Hepatocyte (in vitro differentiated cells): ENCODE measurements at regions not wholly inside any gene's neighbourhood (a gene's known extent, or its start where the extent isn't known, plus 50 kb on each side); places are given as distances from the start of the nearest gene placed in this dataset.

ENCODE experiments used
- EZH2 ChIP-seq: fragments of 200-600 bp; sonication (generic); IDR thresholded peaks from 2 replicates; pipeline ENCODE4 v1.6.1; 2016; ENCODE audit warnings: antibody characterized with exemption, mild to moderate bottlenecking, borderline replicate concordance
- TF ChIP-seq, protein P1 (sequence below): fragments of 200-600 bp; sonication (generic); IDR thresholded peaks from 2 replicates; pipeline ENCODE4 v1.5.1; 2016; ENCODE audit warnings: antibody characterized with exemption, mild to moderate bottlenecking; ENCODE audit not compliant: poor library complexity

- TF ChIP-seq, protein P1, sequence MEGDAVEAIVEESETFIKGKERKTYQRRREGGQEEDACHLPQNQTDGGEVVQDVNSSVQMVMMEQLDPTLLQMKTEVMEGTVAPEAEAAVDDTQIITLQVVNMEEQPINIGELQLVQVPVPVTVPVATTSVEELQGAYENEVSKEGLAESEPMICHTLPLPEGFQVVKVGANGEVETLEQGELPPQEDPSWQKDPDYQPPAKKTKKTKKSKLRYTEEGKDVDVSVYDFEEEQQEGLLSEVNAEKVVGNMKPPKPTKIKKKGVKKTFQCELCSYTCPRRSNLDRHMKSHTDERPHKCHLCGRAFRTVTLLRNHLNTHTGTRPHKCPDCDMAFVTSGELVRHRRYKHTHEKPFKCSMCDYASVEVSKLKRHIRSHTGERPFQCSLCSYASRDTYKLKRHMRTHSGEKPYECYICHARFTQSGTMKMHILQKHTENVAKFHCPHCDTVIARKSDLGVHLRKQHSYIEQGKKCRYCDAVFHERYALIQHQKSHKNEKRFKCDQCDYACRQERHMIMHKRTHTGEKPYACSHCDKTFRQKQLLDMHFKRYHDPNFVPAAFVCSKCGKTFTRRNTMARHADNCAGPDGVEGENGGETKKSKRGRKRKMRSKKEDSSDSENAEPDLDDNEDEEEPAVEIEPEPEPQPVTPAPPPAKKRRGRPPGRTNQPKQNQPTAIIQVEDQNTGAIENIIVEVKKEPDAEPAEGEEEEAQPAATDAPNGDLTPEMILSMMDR = no peak
- TF ChIP-seq EZH2 = no peak
These were observed 460.0 kb downstream of the NTRK2 start for GRCh38 chr9:85129514-85129913.
